Stimulated activated CD8-positive, alpha-beta memory T cell treated with anti-CD3 and anti-CD28 coated beads, Interleukin-7, amount 100 ng/mL, for 24 hours (primary cell): ENCODE measurements at regions not wholly inside any gene's neighbourhood (a gene's known extent, or its start where the extent isn't known, plus 50 kb on each side); places are given as distances from the start of the nearest gene placed in this dataset.

ENCODE experiments used
- DNase-seq: peaks from one replicate; pipeline ENCODE4 v3.0.0-alpha.2; 2020; ENCODE audit warnings: low read depth

DNA sequence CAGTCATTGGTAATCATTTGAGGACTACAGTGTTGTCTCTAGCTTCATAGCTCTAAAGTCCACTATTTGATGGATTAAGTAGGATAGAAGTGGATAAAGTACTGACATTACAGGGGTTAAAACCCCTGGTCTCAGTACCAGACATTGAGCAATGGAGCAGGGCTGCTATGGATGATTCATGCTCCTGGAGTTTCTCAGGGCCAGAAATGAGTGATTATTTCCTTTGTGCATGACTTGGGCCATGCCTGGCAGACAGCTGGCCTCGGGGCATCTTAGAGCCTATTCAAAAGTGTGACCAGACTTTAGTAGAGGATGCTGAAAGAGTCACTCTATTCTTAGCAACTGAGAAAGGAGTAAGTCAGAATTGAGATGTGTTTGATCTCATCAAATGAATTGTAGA lies 350.7 kb upstream of the TLE4 start:
- DNase-seq = no peak

DNA sequence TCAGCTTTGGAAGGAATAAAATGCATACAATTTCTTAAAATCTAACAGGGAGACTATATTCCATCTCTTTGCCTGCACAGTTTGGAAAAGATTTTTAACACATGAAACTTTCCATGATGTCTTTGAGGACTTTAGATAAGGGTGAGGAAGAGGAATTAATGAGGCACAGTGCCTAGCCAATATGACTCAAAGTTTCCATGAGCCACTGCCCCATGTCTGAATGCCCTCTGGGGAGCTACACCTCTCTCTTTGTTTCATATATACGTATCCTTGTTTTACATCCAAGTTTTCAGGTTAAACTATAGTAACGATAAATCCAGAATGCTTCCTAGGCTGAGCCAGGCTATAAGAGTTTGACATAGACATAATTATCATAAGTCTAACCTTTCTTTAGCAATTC lies 349.3 kb upstream of the TLE4 start:
- DNase-seq = no peak

DNA sequence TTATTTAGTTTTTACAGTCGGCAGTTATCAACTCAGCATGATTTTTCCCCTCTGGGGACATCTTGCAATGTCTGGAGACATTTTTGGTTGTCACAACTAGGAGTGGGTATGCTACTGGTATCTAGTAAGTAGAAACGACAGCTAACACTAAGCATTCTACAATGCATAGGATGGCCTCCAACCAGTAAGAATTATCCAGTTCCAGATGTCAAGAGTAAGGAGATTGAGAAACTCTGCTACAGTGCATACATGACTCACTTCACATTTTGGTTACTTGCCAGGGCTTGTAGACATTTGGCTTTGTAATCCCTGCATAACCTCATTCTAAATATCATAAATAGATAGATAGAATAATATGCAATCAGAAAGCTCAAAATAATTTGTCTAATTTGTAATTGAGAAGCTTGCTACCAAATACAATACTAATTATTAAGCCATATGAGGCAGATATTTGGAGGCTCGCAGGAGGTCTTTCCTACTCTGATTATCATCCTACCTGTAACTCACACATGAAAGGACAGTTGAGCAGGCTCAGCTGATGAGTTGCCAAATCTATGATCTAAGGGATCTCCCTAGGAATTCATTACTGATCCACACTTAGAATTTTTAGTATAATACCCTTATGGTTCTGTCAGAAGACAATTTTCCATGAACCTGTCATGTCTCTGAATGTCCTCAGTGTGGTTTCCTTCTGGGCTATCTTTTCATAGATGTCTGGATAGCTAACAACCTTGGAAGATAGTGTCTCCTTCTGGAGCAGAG lies 346.9 kb upstream of the TLE4 start:
- no peak for DNase-seq

DNA sequence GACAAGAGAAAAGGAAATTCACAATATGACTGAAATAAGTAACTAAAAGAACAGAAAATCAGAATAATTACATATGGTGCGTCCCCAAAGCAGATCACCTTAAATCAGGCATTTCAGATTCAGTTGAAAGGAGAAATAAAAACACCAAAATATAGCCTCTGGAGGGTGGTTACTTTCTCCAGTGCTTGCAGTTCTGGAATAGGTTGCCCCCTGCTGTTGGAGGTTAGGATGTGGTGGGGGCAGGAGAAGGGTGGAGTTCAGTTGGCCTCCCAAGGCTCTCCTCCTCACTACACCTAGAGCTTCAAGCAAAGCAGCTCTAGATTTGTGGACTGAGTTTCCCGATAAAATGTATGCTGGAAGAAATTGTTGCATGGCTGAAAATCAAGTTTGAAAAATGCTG lies 338.2 kb upstream of the TLE4 start:
- no peak for DNase-seq

DNA sequence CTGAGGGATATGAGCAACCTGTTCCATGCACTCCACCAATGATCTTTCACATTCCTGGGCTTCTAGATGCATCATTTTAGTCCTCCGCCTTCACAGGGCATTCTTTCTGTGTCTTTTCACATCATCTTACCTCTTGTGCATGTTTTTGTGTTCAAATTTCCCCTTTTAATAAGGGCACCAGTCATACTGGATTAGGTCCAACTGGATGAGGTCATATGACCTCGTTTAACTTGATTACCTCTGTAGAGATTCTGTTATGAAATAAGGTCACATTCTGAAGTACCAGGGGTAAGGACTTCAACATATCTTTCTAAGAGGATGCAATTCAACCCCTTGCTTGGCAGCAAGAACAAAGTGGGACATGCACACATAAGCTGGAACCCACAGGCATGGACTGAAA lies 335.3 kb upstream of the TLE4 start:
- DNase-seq = no peak

DNA sequence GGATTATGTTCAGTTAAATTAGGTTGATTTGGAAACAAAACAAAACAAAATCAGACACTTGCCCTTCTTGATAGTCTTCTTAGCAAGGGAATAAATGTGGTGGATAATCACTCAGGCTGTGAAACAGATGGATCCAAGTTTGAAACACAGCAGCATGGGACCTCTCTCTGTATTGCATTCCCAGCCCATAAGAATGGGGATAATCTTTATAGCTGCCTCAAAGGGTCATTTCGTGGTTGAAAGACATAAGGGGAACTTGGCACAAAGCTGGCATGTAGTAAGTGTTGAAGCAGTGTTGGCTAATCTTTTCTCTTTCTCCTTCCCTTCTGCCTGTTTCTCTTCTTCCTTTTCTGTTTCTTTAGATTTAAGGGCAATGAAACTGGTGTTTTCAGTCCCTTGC lies 333.9 kb upstream of the TLE4 start:
- DNase-seq = no peak

DNA sequence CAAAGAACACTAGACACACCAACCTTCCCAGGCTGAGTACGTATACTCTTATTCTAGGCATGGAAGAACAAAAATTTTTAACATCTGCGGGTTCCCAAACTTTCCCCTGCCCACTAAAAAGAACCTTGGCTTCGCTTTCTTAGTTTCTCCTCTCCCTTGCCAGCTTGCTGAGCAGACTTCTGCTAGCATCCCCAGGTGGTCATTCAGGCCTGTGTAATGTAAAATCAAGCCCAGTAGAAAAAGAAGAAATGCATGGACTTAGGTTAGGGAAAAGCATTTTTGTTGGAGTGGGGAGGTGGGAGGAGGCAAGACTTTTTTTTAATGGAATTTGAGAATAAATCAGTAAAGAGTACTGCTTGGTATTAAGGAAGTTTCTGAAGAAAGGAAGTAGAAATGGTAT lies 331.0 kb upstream of the TLE4 start:
- DNase-seq = no peak

DNA sequence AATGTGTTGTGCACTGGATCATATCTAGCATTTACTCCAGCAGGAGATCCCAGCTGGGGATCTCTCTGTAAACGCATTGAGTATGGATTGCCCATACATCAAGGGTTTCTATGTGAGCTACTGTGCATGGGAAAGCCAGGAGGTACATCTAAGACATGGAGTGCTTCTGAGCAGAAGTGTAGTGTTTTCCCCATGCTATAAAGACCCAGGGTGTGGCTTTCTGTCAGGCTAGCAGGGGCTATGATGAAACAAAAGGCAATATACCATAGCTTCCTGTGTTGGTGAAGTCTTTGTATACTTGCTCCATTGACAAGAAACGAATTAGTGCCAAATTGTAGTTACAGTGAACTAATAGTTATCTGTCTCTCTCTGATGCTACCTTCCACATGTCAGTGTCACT lies 329.3 kb upstream of the TLE4 start:
- no peak for DNase-seq

DNA sequence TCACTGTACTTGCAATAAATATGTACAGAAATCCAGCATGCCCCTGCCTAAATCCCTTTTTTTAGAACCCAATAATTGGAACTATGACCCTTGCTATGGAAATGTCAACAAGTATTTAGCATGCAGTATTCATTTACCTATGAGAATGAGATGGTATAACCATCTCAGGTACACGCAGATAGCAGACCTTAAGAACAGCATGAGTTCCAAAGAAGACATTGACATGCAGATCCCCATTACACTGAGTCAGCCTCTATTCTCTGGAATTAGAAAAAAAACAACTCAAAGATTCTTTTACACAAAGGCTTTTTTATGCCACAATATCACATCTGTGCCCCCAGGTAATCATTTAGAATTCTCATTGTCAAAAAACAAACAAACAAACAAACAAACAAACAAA lies 325.6 kb upstream of the TLE4 start:
- DNase-seq = no peak

DNA sequence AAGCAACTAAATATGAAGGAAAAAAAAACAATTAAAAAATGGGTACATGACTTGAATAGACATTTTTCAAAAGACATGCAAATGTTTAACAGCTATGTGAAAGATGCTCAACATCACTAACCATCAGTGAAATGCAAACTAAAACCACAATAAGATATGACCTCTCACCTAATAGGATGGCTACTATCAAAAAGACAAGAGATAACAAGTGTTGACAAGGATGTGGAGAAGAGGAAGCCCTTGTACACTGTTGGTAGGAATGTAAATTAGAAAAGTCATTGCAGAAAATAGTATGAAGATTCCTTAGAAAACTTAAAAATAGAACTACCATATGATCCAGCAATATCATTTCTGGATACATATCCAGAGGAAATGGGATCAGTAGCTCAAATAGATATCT lies 324.7 kb upstream of the TLE4 start:
- no peak for DNase-seq

DNA sequence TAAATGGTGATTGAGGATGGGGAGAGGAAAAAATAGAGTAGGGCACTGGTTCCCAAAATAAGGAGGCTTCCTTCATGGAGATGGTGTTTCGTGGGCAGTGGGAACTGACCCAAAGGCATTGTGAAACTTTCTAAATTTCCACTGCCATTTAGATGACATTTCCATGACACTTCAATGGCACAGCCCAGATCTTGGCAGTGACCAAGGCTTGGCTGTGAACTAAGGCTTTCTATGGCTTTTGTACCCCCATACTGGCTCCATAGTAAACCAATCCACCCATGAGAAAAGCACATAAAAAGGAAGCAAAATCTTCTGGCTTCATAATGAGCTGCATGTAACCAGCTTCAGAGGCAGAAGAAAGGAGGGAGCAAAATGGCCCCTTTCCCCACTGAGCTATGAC lies 321.0 kb upstream of the TLE4 start:
- no peak for DNase-seq

DNA sequence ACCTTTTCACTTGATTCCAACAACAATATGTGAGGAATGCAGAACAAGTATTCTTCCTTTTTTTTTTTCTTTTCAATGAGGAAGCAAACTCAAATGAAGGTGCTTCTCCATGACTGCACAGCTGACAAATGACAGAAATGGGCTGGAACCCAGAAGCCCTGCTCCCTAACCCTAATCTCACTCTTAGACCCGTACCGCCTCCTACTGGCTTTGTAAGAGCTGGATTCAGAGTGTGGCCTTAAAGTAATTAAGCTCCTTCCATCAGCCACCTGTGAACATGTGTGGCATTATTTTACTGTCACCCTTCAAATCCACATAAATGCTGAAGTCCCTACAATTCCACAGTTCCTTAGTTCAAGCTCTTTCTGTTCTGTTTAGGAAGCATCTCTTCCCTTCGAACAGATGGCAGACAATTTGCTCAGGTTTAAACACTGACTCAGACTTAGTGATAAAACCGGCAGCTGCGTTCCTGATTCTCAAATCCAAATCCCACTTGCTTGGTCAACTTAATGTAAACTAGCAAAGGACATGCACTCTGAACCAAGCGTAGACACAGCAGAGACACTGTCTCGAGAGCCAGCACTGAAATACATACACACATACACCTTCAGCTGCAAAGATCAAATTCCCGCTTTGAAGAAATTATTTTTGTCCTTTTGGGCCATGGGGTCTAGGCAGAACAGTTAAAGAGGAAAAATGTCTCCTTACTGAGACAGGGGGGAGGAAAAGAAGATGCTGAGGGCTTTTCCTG lies 316.7 kb upstream of the TLE4 start:
- no peak for DNase-seq

DNA sequence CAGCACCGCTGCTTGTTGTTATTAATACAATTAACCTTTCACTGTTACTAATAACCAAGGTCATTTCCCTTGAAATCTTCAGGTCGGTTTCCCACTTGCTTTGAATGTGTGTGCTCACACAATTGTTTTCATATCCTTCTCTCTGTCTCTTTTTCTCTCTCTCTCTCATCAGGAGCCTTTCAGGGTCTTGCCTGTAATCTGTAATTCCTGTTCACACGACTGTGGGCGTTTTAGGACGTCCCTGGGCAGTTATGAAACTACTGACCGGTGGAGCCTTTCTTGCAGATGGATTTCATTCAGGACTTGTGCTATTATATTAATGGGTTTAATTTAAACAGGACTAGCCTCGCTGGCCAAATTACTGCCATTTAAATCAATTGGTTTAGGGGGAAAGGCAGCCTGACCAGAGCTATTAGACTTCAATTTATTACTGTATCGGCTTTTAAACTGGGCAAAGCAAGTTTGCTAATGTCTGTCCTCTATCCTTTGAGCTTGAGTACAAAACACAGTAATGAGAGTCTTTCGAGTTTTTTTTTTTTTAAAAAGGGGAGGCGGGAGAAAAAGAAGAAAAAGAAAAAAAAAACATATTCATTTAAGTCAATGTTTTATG lies 316.0 kb upstream of the TLE4 start:
- no peak for DNase-seq

DNA sequence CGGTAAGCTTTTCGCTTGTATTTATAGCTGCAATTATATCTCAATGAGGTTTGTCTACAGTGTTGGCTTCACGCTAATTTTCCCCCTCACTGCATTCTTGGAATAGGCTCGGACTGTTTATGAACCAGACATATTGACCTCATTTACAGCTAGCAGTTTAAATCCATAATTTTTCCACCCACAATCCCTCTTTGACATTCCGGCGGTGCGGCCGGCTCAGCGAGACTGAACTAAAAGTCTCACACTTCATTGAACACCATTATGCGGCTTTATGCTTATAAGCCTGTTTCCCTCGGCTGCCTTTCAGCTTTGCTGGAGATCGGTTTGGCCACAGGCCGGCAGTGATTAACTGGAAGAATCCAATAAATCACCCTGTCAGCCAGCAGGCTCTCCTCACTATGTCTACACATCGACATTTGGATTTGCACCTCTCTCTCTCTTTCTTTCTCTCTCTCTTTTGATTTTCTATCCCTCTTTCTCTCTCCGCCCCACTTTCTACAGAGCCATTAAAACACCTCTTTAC lies 315.0 kb upstream of the TLE4 start:
- DNase-seq = no peak

DNA sequence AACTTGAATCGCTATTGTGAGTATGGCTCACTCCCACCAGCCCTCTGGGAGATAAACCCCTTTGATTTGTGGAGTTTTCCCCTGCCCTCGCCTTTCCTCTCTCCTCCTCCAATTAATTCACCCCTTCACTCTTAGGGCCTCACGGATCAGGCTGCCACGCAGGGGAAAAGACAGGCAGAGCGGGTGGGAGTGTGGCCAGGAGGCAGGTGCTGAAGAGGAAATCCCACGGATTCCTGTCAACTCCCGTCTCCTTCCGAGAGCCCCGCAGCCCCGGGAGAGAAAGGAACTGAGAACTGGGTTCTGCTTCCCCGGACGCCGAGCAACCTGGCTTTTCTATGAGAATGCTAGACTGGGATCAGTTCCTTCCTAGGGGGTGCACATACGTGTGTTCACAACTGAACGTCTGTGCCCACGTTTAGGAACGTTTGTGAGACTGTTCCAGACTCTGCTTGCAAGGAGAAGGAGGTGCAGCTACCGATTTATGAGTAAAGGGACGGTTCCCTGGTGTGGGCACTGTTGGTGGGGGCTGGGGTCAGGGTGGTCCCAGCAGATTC lies 314.5 kb upstream of the TLE4 start:
- no peak for DNase-seq

DNA sequence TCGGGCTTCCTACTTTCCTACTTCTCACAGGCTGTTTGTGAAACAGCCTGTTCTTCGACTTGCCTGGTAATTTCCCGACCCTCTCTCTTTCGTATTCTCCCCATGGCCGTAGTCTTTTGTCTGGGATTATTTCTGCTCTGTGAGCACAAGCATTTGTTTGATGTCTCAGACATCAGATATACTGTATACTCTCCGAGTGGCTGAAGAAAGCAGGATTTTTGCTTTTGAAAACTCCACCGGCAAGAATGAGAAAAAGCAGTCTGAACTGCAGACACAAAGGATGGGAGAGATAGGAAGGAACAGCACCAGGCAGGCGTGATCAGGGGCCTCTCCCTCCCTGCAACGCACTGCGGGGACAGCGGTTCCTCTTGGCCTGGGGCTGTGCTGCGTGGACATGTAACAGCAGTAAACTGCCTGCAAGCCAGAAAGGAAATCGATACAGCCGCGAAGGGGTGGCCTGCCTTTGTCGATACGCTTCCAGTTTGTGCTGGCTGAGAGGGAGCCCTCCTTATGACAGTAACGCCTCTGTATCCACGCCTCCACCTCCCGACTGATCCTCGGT lies 313.9 kb upstream of the TLE4 start:
- DNase-seq = no peak

DNA sequence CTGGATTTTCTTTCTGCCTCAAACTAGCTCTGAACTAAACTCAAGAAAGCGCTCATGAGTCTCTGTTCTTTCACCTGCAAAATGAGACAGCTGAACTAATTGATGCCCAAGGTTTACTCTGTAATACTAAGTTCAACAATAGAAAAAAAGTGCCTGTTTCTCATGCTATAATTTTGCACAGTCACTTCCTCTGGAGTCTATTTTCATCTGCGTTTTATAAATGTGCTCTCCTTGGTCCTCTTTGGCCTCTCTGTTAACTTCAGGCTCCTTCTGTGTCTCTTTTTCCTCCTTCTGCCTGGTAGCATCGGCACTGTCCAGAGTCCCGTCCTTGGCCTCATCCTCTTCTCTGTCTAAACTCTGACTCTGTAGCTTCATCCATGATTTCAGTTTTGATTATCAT lies 311.9 kb upstream of the TLE4 start:
- no peak for DNase-seq

DNA sequence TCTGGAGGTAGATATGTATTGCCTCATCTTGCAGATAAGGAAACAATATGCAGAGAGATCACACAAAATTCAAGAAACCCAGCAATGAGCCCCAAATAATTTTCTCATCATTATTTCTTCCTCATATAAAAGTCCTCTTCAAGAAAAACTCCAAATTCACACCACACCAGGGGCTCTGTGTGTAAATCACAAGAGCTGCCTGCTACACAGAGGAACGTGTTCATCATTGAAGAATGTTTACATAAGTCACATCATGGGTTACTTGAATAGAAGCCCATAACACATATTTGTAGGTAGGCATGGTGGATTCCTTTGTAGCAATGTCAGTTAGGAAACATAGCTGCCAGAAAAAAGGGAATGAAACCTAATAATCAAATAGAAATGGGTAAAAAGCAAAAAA lies 308.1 kb upstream of the TLE4 start:
- DNase-seq = no peak

DNA sequence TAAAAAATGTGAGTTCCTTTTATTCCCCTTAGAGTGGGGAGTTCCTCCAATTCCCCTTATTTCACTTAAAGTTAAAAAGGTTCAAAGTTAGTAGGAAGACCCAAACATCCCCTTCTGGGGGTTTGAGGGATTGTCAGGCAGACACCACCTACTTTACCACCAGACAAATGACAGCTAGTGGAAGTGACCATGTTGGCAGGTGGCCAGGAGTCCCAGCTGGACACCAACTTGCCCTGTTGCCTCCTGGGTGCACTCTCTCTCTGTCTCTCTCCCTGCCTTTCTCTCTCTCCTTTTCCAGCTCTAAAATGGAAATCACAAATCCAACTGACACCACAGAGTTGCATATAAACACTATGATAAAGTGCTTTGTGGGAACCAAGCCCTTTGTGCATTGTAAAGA lies 307.7 kb upstream of the TLE4 start:
- DNase-seq = no peak

DNA sequence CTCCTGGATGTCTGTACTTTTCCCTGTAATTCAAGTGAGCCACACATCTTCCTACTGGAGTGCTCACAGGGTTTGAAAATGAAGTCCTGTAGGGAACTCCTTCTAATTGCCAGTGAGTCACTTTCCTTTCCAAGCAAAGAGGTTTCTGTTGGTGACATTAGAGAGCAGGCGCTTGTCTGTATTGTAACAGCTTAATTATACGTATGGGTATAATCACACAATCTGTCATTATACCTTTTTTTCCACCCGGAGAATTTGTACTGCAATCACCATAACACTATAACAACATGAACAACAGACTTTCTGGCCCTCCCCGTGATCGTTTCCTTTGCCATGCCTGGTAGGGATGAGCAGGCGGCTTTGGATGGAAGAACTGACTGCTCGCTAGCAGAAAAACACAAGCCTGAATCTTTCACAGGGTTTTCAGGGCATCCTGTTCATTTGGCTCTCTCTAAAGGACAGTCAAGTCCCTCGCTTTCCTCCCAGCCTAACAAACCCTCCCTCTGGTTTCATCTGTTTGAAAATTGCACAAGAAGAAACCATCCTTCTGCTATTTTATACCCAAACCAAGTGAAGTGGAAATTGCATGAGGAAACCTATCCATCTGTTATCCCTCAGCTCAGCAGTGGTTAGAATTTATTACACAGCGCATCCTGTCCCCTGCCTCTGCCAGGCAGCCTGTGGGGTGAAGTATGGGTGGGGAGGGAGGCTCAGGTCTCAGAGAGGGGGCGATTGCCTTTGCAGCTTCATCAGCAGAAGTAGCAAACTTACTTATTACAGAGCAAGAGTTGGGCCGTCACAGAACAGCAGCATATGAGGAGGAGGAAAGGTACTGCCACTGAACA lies 307.0 kb upstream of the TLE4 start:
- no peak for DNase-seq

DNA sequence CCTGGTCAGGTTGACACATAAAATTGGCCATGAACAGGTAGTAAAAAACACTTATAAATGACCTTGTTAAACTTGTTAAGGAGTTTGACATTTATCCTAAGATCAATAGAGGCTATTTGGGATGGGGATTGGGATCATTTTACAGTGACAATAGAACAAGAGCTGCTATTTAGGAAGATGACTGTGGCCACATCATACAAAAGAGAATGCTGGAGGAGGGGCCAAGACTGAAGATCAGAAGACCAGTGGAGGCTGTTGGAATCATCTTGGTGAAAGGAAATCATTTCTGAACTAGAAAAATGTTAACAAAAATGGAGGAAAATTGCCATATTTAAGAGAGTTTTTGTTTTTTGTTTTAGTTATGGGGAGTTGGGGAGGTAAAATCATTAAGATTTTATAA lies 304.8 kb upstream of the TLE4 start:
- no peak for DNase-seq

DNA sequence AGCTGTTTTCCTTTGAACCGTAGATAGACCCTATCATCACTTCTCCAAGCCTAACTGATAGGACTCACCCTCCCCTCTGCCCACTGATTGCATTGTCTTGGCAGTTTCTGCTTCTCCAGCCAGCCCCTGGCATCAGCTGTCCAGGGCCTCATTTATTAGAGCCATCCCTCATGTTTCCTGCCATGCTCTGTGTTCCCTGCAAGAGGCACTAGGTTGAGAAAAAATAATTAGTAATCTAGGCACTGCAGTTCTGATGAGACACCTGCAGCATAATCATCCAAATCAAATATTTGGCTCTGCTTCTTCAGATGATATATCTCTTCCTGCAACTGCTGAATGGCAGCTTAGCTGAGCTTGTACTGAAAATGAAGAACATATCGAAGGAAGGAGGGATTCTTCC lies 303.0 kb upstream of the TLE4 start:
- no peak for DNase-seq
